SK-N-SH treated with all-trans-retinoic acid at 6 μM for 48 hours (cell line): ENCODE measurements at regions not wholly inside any gene's neighbourhood (a gene's known extent, or its start where the extent isn't known, plus 50 kb on each side); places are given as distances from the start of the nearest gene placed in this dataset.

ENCODE experiments used
- ATAC-seq: fragments of 200-7000 bp; cut with Tn5 transposase; 3 replicates; pipeline ENCODE4 v1.9.1; 2020; ENCODE audit warnings: mild to moderate bottlenecking, moderate library complexity
- ARNTL ChIP-seq: fragments of 450-650 bp; formaldehyde crosslinking; IDR thresholded peaks from 2 replicates; pipeline ENCODE4 v1.5.0; 2020; ENCODE audit warnings: low read depth, mild to moderate bottlenecking, moderate library complexity, borderline replicate concordance
- BACH2 ChIP-seq: fragments of 250-450 bp; sonication (Bioruptor Pico); IDR thresholded peaks from 2 replicates; pipeline ENCODE4 v1.9.0; 2021; ENCODE audit warnings: mild to moderate bottlenecking, borderline replicate concordance
- CSDC2 ChIP-seq: fragments of 250-450 bp; sonication (Bioruptor Pico); IDR thresholded peaks from 2 replicates; pipeline ENCODE4 v1.5.0; 2020; ENCODE audit warnings: mild to moderate bottlenecking, moderate library complexity
- ESRRG ChIP-seq: fragments of 250-450 bp; sonication (Bioruptor Pico); IDR thresholded peaks from 2 replicates; pipeline ENCODE4 v1.6.1; 2021; ENCODE audit warnings: mild to moderate bottlenecking
- GLIS3 ChIP-seq: fragments of 250-450 bp; sonication (Bioruptor Pico); IDR thresholded peaks from 2 replicates; pipeline ENCODE4 v1.5.0; 2020; ENCODE audit warnings: mild to moderate bottlenecking, moderate library complexity
- OSR1 ChIP-seq: fragments of 250-450 bp; sonication (Bioruptor Pico); IDR thresholded peaks from 2 replicates; pipeline ENCODE4 v1.8.0; 2022; ENCODE audit warnings: moderate library complexity, mild to moderate bottlenecking, inconsistent platforms
- PPARA ChIP-seq: fragments of 250-450 bp; sonication (Bioruptor Pico); IDR thresholded peaks from 2 replicates; pipeline ENCODE4 v1.5.0; 2020; ENCODE audit warnings: mild to moderate bottlenecking, borderline replicate concordance
- RARB ChIP-seq: fragments of 250-450 bp; sonication (Bioruptor Pico); IDR thresholded peaks from 2 replicates; pipeline ENCODE4 v1.8.0; 2021; ENCODE audit warnings: mild to moderate bottlenecking, moderate library complexity
- SNAI2 ChIP-seq: fragments of 250-450 bp; sonication (Bioruptor Pico); IDR thresholded peaks from 2 replicates; pipeline ENCODE4 v1.5.0; 2020; ENCODE audit warnings: mild to moderate bottlenecking, moderate library complexity
- TCF4 ChIP-seq: fragments of 250-450 bp; sonication (Bioruptor Pico); IDR thresholded peaks from 2 replicates; pipeline ENCODE4 v1.8.0; 2021; ENCODE audit warnings: mild to moderate bottlenecking, moderate library complexity, borderline replicate concordance
- TOX ChIP-seq: fragments of 250-450 bp; sonication (Bioruptor Pico); IDR thresholded peaks from 2 replicates; pipeline ENCODE4 v1.8.0; 2021; ENCODE audit warnings: mild to moderate bottlenecking, moderate library complexity, borderline replicate concordance
- TSHZ2 ChIP-seq: fragments of 250-450 bp; sonication (Bioruptor Pico); IDR thresholded peaks from 2 replicates; pipeline ENCODE4 v1.5.0; 2020; ENCODE audit warnings: mild to moderate bottlenecking, moderate library complexity
- ZC3H10 ChIP-seq: fragments of 250-450 bp; sonication (Bioruptor Pico); IDR thresholded peaks from 2 replicates; pipeline ENCODE4 v1.5.1; 2021; ENCODE audit warnings: mild to moderate bottlenecking, moderate library complexity
- ZFP3 ChIP-seq: fragments of 250-450 bp; sonication (Bioruptor Pico); IDR thresholded peaks from 2 replicates; pipeline ENCODE4 v1.5.0; 2020; ENCODE audit warnings: mild to moderate bottlenecking, moderate library complexity
- ZFP30 ChIP-seq: fragments of 450-650 bp; formaldehyde crosslinking; IDR thresholded peaks from 2 replicates; pipeline ENCODE4 v1.5.0; 2022; ENCODE audit warnings: mild to moderate bottlenecking, moderate library complexity
- ZNF565 ChIP-seq: fragments of 450-650 bp; formaldehyde crosslinking; conservative IDR thresholded peaks from 2 replicates; pipeline ENCODE4 v1.5.0; 2020; ENCODE audit warnings: low read depth, mild to moderate bottlenecking, moderate library complexity
- ZNF70 ChIP-seq: fragments of 450-650 bp; formaldehyde crosslinking; IDR thresholded peaks from 2 replicates; pipeline ENCODE4 v1.5.0; 2020; ENCODE audit warnings: mild to moderate bottlenecking, moderate library complexity
- ZNF8 ChIP-seq: fragments of 450-650 bp; formaldehyde crosslinking; IDR thresholded peaks from 2 replicates; pipeline ENCODE4 v1.5.0; 2020; ENCODE audit warnings: mild to moderate bottlenecking, moderate library complexity
- TF ChIP-seq, protein P1 (sequence below): fragments of 250-450 bp; sonication (Bioruptor Pico); IDR thresholded peaks from 2 replicates; pipeline ENCODE4 v1.8.0; 2021; ENCODE audit warnings: low read depth, mild to moderate bottlenecking, moderate library complexity, borderline replicate concordance
- TF ChIP-seq, protein P2 (sequence below): fragments of 250-450 bp; sonication (Bioruptor Pico); IDR thresholded peaks from 2 replicates; pipeline ENCODE4 v1.5.1; 2020; ENCODE audit warnings: low read depth, mild to moderate bottlenecking, moderate library complexity
- TF ChIP-seq, protein P3 (sequence below): fragments of 250-450 bp; sonication (Bioruptor Pico); IDR thresholded peaks from 2 replicates; pipeline ENCODE4 v1.8.0; 2020; ENCODE audit warnings: mild to moderate bottlenecking, moderate library complexity, borderline replicate concordance

DNA sequence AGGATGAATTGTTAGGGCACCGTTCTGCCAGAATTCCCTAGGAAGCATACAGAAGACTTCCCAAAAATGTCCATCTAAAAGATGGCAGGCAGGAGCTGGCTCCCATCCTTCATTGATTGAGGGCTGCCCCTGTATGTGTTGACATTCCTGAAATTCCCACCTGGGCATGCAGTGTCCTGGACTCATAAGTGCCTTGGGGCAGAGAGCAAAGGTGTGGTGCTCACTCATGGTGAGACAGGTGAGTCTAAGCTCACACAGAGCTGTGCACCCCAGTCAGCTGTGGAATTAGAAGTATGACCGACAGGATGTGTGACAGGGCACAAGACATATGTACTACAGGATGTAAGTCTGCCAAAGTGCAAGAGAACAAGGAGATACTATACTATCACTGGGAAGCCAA is 271.9 kb downstream of the MID1IP1 start:
- TF ChIP-seq ZFP3 (CRISPR knock-in tag) (no peak), CSDC2 (CRISPR knock-in tag) (no peak), ZC3H10 (no peak), SNAI2 (CRISPR knock-in tag) (no peak), RARB (CRISPR knock-in tag) (no peak), ZNF565 (CRISPR knock-in tag) (no peak), BACH2 (CRISPR knock-in tag) (no peak), TOX (CRISPR knock-in tag) (no peak), TCF4 (CRISPR knock-in tag) (no peak), ZNF8 (CRISPR knock-in tag) (no peak), ESRRG (CRISPR knock-in tag) (no peak), ZFP30 (no peak), TSHZ2 (CRISPR knock-in tag) (no peak), ARNTL (CRISPR knock-in tag) (no peak), ZNF70 (CRISPR knock-in tag) (no peak), PPARA (CRISPR knock-in tag) (no peak), OSR1 (CRISPR knock-in tag) (no peak)
- TF ChIP-seq, protein P1, sequence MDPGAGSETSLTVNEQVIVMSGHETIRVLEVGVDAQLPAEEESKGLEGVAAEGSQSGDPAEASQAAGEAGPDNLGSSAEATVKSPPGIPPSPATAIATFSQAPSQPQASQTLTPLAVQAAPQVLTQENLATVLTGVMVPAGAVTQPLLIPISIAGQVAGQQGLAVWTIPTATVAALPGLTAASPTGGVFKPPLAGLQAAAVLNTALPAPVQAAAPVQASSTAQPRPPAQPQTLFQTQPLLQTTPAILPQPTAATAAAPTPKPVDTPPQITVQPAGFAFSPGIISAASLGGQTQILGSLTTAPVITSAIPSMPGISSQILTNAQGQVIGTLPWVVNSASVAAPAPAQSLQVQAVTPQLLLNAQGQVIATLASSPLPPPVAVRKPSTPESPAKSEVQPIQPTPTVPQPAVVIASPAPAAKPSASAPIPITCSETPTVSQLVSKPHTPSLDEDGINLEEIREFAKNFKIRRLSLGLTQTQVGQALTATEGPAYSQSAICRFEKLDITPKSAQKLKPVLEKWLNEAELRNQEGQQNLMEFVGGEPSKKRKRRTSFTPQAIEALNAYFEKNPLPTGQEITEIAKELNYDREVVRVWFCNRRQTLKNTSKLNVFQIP (CRISPR knock-in tag): no peak
- TF ChIP-seq, protein P2, sequence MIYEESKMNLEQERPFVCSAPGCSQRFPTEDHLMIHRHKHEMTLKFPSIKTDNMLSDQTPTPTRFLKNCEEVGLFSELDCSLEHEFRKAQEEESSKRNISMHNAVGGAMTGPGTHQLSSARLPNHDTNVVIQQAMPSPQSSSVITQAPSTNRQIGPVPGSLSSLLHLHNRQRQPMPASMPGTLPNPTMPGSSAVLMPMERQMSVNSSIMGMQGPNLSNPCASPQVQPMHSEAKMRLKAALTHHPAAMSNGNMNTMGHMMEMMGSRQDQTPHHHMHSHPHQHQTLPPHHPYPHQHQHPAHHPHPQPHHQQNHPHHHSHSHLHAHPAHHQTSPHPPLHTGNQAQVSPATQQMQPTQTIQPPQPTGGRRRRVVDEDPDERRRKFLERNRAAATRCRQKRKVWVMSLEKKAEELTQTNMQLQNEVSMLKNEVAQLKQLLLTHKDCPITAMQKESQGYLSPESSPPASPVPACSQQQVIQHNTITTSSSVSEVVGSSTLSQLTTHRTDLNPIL (CRISPR knock-in tag): no peak
- TF ChIP-seq, protein P3, sequence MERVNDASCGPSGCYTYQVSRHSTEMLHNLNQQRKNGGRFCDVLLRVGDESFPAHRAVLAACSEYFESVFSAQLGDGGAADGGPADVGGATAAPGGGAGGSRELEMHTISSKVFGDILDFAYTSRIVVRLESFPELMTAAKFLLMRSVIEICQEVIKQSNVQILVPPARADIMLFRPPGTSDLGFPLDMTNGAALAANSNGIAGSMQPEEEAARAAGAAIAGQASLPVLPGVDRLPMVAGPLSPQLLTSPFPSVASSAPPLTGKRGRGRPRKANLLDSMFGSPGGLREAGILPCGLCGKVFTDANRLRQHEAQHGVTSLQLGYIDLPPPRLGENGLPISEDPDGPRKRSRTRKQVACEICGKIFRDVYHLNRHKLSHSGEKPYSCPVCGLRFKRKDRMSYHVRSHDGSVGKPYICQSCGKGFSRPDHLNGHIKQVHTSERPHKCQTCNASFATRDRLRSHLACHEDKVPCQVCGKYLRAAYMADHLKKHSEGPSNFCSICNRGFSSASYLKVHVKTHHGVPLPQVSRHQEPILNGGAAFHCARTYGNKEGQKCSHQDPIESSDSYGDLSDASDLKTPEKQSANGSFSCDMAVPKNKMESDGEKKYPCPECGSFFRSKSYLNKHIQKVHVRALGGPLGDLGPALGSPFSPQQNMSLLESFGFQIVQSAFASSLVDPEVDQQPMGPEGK (CRISPR knock-in tag): no peak
- ATAC-seq: no peak

GRCh38 chrX:39096599-39096998 is 295.3 kb downstream of the MID1IP1 start:
- ATAC-seq: no peak
- TF ChIP-seq, protein P3 (CRISPR knock-in tag): no peak
- no peak for TF ChIP-seq ZFP30
- TF ChIP-seq TSHZ2 (CRISPR knock-in tag): no peak
- TF ChIP-seq ARNTL (CRISPR knock-in tag): no peak
- TF ChIP-seq, protein P1 (CRISPR knock-in tag): no peak
- TF ChIP-seq TCF4 (CRISPR knock-in tag): no peak
- TF ChIP-seq ZNF565 (CRISPR knock-in tag): no peak
- TF ChIP-seq, protein P2 (CRISPR knock-in tag): no peak
- no peak for TF ChIP-seq ZFP3 (CRISPR knock-in tag)
- no peak for TF ChIP-seq BACH2 (CRISPR knock-in tag)
- no peak for TF ChIP-seq GLIS3
- TF ChIP-seq TOX (CRISPR knock-in tag): no peak
